Activated naive CD4-positive, alpha-beta T cell treated with anti-CD3 and anti-CD28 coated beads for 36 hours (primary cell): ENCODE measurements at regions not wholly inside any gene's neighbourhood (a gene's known extent, or its start where the extent isn't known, plus 50 kb on each side); places are given as distances from the start of the nearest gene placed in this dataset.

ENCODE experiments used
- CTCF ChIA-PET: fragments of 350-600 bp; sonication (Branson Sonifier 250); formaldehyde crosslinking; loops from one replicate; lab custom pipeline; 2021; ENCODE audit warnings: antibody characterized with exemption; lab: Charles Lee
- DNase-seq: peaks from one replicate; pipeline ENCODE4 v3.0.0-alpha.2; 2020
- H3K27ac Mint-ChIP-seq: one replicate; pipeline ENCODE4 v1.8.0; 2021; ENCODE audit warnings: mild to moderate bottlenecking, mixed read lengths
- H3K27me3 Mint-ChIP-seq: one replicate; pipeline ENCODE4 v1.8.0; 2021; ENCODE audit warnings: low read depth, mixed read lengths
- H3K36me3 Mint-ChIP-seq: one replicate; pipeline ENCODE4 v1.8.0; 2021; ENCODE audit warnings: low read depth, mixed read lengths
- H3K4me1 Mint-ChIP-seq: one replicate; pipeline ENCODE4 v1.8.0; 2021; ENCODE audit warnings: low read depth, mixed read lengths
- H3K4me3 Mint-ChIP-seq: one replicate; pipeline ENCODE4 v1.8.0; 2021; ENCODE audit warnings: mild to moderate bottlenecking, moderate library complexity, mixed read lengths
- H3K9me3 Mint-ChIP-seq: one replicate; pipeline ENCODE4 v1.8.0; 2021; ENCODE audit warnings: mixed read lengths
- intact Hi-C: fragments of 100-400 bp; cut with micrococcal nuclease; formaldehyde crosslinking; loops from one replicate; pipeline ENCODE4 v1.15.1; 2023

- Mint-ChIP-seq H3K4me3 (no peak overlapping the region), H3K27me3 (no peaks in the 10 kb centered on the region), H3K4me1 (no peaks in the 10 kb centered on the region), H3K36me3 (no peaks in the 10 kb centered on the region), H3K27ac (no peak overlapping the region), H3K9me3 (peaks cover 2% of the 10 kb centered on the region)
- intact Hi-C loops: no loop called here
- CTCF ChIA-PET: no interaction called here
- DNase-seq: no peak
Observed at GRCh38 chr3:5673521-5673920, 486.0 kb downstream of the EDEM1 start.

GRCh38 chr3:5675319-5675718 is 487.8 kb downstream of the EDEM1 start:
- intact Hi-C loops: no loop called here
- CTCF ChIA-PET: no interaction called here
- Mint-ChIP-seq H3K9me3 (peaks cover 2% of the 10 kb centered on the region), H3K4me1 (no peaks in the 10 kb centered on the region), H3K27ac (no peak overlapping the region), H3K36me3 (no peaks in the 10 kb centered on the region), H3K4me3 (no peak overlapping the region), H3K27me3 (no peaks in the 10 kb centered on the region)
- DNase-seq: no peak

- CTCF ChIA-PET: no interaction called here
- Mint-ChIP-seq H3K4me1 (no peaks in the 10 kb centered on the region), H3K36me3 (no peaks in the 10 kb centered on the region), H3K27me3 (no peaks in the 10 kb centered on the region), H3K9me3 (no peaks in the 10 kb centered on the region), H3K27ac (no peak overlapping the region), H3K4me3 (no peak overlapping the region)
- intact Hi-C loops: no loop called here
- DNase-seq: no peak
Observed at GRCh38 chr3:5677555-5677954, 490.0 kb downstream of the EDEM1 start.

- H3K27ac Mint-ChIP-seq: no peak overlapping the region
- CTCF ChIA-PET: no interaction called here
- H3K36me3 Mint-ChIP-seq: no peaks in the 10 kb centered on the region
- peaks cover 1% of the 10 kb centered on the region for H3K9me3 Mint-ChIP-seq
- no peak overlapping the region for H3K4me3 Mint-ChIP-seq
- DNase-seq: no peak
- no peaks in the 10 kb centered on the region for H3K4me1 Mint-ChIP-seq
- intact Hi-C loops: no loop called here
- H3K27me3 Mint-ChIP-seq: no peaks in the 10 kb centered on the region
Observed at GRCh38 chr3:5678248-5678647, 490.7 kb downstream of the EDEM1 start.

GRCh38 chr3:5678844-5679243 is 491.3 kb downstream of the EDEM1 start:
- no peak overlapping the region for H3K4me3 Mint-ChIP-seq
- H3K4me1 Mint-ChIP-seq: no peaks in the 10 kb centered on the region
- H3K9me3 Mint-ChIP-seq: peaks cover 1% of the 10 kb centered on the region
- intact Hi-C loops: no loop called here
- no peak for DNase-seq
- H3K27ac Mint-ChIP-seq: no peak overlapping the region
- no peaks in the 10 kb centered on the region for H3K27me3 Mint-ChIP-seq
- CTCF ChIA-PET: no interaction called here
- no peaks in the 10 kb centered on the region for H3K36me3 Mint-ChIP-seq

GRCh38 chr3:5687230-5687629 is 499.7 kb downstream of the EDEM1 start:
- H3K27me3 Mint-ChIP-seq: no peaks in the 10 kb centered on the region
- no peaks in the 10 kb centered on the region for H3K4me1 Mint-ChIP-seq
- peaks cover 11% of the 10 kb centered on the region for H3K9me3 Mint-ChIP-seq
- intact Hi-C loops: no loop called here
- no peaks in the 10 kb centered on the region for H3K36me3 Mint-ChIP-seq
- no peak for DNase-seq
- H3K27ac Mint-ChIP-seq: no peak overlapping the region
- CTCF ChIA-PET: no interaction called here
- no peak overlapping the region for H3K4me3 Mint-ChIP-seq

GRCh38 chr3:5690490-5690889 is 503.0 kb downstream of the EDEM1 start:
- no peak for DNase-seq
- no peak overlapping the region for H3K4me3 Mint-ChIP-seq
- H3K9me3 Mint-ChIP-seq: peaks cover 12% of the 10 kb centered on the region
- no peaks in the 10 kb centered on the region for H3K4me1 Mint-ChIP-seq
- H3K36me3 Mint-ChIP-seq: no peaks in the 10 kb centered on the region
- intact Hi-C loops: no loop called here
- no peak overlapping the region for H3K27ac Mint-ChIP-seq
- CTCF ChIA-PET: no interaction called here
- H3K27me3 Mint-ChIP-seq: no peaks in the 10 kb centered on the region

GRCh38 chr3:5690904-5691532 is 503.5 kb downstream of the EDEM1 start:
- H3K4me3 Mint-ChIP-seq: no peak overlapping the region

GRCh38 chr3:5692446-5692845 is 504.9 kb downstream of the EDEM1 start:
- CTCF ChIA-PET: no interaction called here

More at GRCh38 chr3:5690904-5691532, 503.5 kb downstream of the EDEM1 start:
- Mint-ChIP-seq H3K27me3 (no peaks in the 10 kb centered on the region), H3K4me1 (no peaks in the 10 kb centered on the region), H3K36me3 (no peaks in the 10 kb centered on the region), H3K27ac (no peak overlapping the region), H3K9me3 (peaks cover 12% of the 10 kb centered on the region)
- DNase-seq: no peak
- CTCF ChIA-PET: no interaction called here
- intact Hi-C loops: no loop called here

GRCh38 chr3:5694266-5694665 is 506.8 kb downstream of the EDEM1 start:
- Mint-ChIP-seq H3K27me3 (no peaks in the 10 kb centered on the region), H3K4me1 (no peaks in the 10 kb centered on the region), H3K9me3 (peaks cover 12% of the 10 kb centered on the region), H3K36me3 (no peaks in the 10 kb centered on the region), H3K4me3 (no peak overlapping the region), H3K27ac (no peak overlapping the region)
- no peak for DNase-seq
- CTCF ChIA-PET: no interaction called here
- intact Hi-C loops: no loop called here

More at GRCh38 chr3:5692446-5692845, 504.9 kb downstream of the EDEM1 start:
- no peak for DNase-seq
- H3K36me3 Mint-ChIP-seq: no peaks in the 10 kb centered on the region
- intact Hi-C loops: no loop called here
- peaks cover 12% of the 10 kb centered on the region for H3K9me3 Mint-ChIP-seq
- H3K27me3 Mint-ChIP-seq: no peaks in the 10 kb centered on the region
- H3K4me3 Mint-ChIP-seq: no peak overlapping the region
- H3K27ac Mint-ChIP-seq: no peak overlapping the region
- H3K4me1 Mint-ChIP-seq: no peaks in the 10 kb centered on the region

GRCh38 chr3:5698851-5699250 is 511.3 kb downstream of the EDEM1 start:
- H3K4me1 Mint-ChIP-seq: no peaks in the 10 kb centered on the region
- H3K9me3 Mint-ChIP-seq: peaks cover 4% of the 10 kb centered on the region
- no peak overlapping the region for H3K4me3 Mint-ChIP-seq

GRCh38 chr3:5699313-5699712 is 511.8 kb downstream of the EDEM1 start:
- intact Hi-C loops: no loop called here
- Mint-ChIP-seq H3K27me3 (no peaks in the 10 kb centered on the region), H3K9me3 (peaks cover 4% of the 10 kb centered on the region), H3K4me3 (no peak overlapping the region), H3K36me3 (no peaks in the 10 kb centered on the region), H3K27ac (no peak overlapping the region), H3K4me1 (no peaks in the 10 kb centered on the region)
- CTCF ChIA-PET: no interaction called here
- no peak for DNase-seq

More at GRCh38 chr3:5698851-5699250, 511.3 kb downstream of the EDEM1 start:
- CTCF ChIA-PET: no interaction called here
- no peak overlapping the region for H3K27ac Mint-ChIP-seq
- H3K36me3 Mint-ChIP-seq: no peaks in the 10 kb centered on the region
- intact Hi-C loops: no loop called here
- DNase-seq: no peak
- no peaks in the 10 kb centered on the region for H3K27me3 Mint-ChIP-seq

- CTCF ChIA-PET: no interaction called here
- Mint-ChIP-seq H3K27me3 (no peaks in the 10 kb centered on the region), H3K4me1 (no peaks in the 10 kb centered on the region)
Observed at GRCh38 chr3:5699811-5700210, 512.3 kb downstream of the EDEM1 start.

More at GRCh38 chr3:5699811-5700210, 512.3 kb downstream of the EDEM1 start:
- H3K9me3 Mint-ChIP-seq: peaks cover 4% of the 10 kb centered on the region
- H3K27ac Mint-ChIP-seq: no peak overlapping the region
- no peaks in the 10 kb centered on the region for H3K36me3 Mint-ChIP-seq
- intact Hi-C loops: no loop called here
- no peak for DNase-seq
- no peak overlapping the region for H3K4me3 Mint-ChIP-seq
